HFF-Myc (cell line): ENCODE measurements at regions not wholly inside any gene's neighbourhood (a gene's known extent, or its start where the extent isn't known, plus 50 kb on each side); places are given as distances from the start of the nearest gene placed in this dataset.

Experiments used
- DNase-seq: peaks from one replicate; pipeline ENCODE4 v3.0.0-alpha.2; 2011; ENCODE audit warnings: low read depth; ENCODE audit errors: extremely low read depth
- H3K4me3 ChIP-seq: replicated peaks from 2 replicates; pipeline ENCODE4 v1.5.1; 2011; ENCODE audit warnings: low read depth, mild to moderate bottlenecking, control low read depth, low read length
- CTCF ChIP-seq: IDR thresholded peaks from 2 replicates; pipeline ENCODE4 v1.5.1; 2012; ENCODE audit warnings: mild to moderate bottlenecking, low read depth, low read length, control low read depth; ENCODE audit errors: missing control alignments

- no peak for DNase-seq
Measured at GRCh38 chr3:193793123-193793522, 200.1 kb downstream of the OPA1 start.

GRCh38 chr3:193794002-193794881, 201.2 kb downstream of the OPA1 start:
- H3K4me3 ChIP-seq: no peak overlapping the region
- no peak for TF ChIP-seq CTCF
- DNase-seq: no peak

More at GRCh38 chr3:193793123-193793522, 200.1 kb downstream of the OPA1 start:
- TF ChIP-seq CTCF: no peak
- no peak overlapping the region for H3K4me3 ChIP-seq

GRCh38 chr3:193795062-193795690, 202.2 kb downstream of the OPA1 start:
- DNase-seq: no peak
- TF ChIP-seq CTCF: no peak
- no peak overlapping the region for H3K4me3 ChIP-seq

- no peak for DNase-seq
- H3K4me3 ChIP-seq: no peak overlapping the region
- TF ChIP-seq CTCF: no peak
Measured at GRCh38 chr3:193796089-193796488, 203.1 kb downstream of the OPA1 start.

- no peak overlapping the region for H3K4me3 ChIP-seq
- DNase-seq: no peak
- no peak for TF ChIP-seq CTCF
Measured at GRCh38 chr3:193797566-193797965, 204.6 kb downstream of the OPA1 start.

GRCh38 chr3:193798051-193798450, 205.0 kb downstream of the OPA1 start:
- DNase-seq: no peak
- H3K4me3 ChIP-seq: no peak overlapping the region
- no peak for TF ChIP-seq CTCF
